HG03521 (cell line): ENCODE measurements at regions not wholly inside any gene's neighbourhood (a gene's known extent, or its start where the extent isn't known, plus 50 kb on each side); places are given as distances from the start of the nearest gene placed in this dataset.
A peak's percentile ranks its signal among the peaks of the same experiment; 100 is the strongest.
"Not testable (repeated sequence)": the region's sequence is repeated elsewhere in the genome, so short reads cannot be mapped to it uniquely, and the experiment has no call there.

Experiments used
- ATAC-seq: cut with Tn5 transposase; IDR thresholded peaks from one replicate; pipeline ENCODE4 v1.9.1; 2021; ENCODE audit warnings: mild to moderate bottlenecking, moderate library complexity; ENCODE audit not compliant: unreplicated experiment

DNA sequence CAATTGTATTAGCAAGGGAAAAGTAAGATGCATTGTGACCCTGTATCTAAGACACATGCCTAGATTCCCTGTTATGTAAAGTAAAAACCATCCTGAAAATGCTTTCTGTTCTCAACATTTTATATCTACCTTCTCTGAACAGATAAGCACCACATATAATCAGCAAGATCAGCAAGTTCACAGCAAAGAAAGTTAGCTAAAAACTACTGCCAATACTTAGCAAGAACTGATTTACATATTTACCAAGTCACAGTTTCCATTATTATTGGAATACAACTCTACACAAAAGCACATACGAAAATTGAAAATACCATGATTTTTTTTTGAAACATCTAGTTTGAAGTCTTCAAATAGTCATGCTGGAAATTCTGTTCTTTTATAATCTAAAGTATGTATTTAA, 1118.1 kb downstream of the TAF11L14 start:
- ATAC-seq = no peak

GRCh38 chr5:18754201-18754600, 1119.9 kb downstream of the TAF11L14 start:
- no peak for ATAC-seq

- peak; percentile 51 for ATAC-seq
Measured at GRCh38 chr5:18761801-18762200, 1127.5 kb downstream of the TAF11L14 start.

DNA sequence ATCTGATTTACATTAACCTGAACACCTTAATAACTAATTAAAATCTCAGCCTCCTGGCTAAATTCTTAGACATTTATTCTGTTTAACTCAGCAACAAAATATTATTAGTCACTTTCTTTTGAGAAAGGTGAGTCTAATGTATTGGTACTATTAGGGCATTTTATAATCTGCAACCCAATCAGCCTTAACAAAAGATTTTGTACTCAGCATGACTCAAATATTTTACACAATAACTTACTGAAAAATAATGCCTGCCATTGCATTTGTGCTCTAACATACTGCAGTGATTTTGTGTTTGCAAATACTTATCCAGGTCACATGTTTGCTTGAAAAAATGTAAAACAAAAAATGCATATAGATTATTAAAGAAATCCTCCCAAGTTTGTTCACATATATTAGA, 1129.9 kb downstream of the TAF11L14 start:
- no peak for ATAC-seq

DNA sequence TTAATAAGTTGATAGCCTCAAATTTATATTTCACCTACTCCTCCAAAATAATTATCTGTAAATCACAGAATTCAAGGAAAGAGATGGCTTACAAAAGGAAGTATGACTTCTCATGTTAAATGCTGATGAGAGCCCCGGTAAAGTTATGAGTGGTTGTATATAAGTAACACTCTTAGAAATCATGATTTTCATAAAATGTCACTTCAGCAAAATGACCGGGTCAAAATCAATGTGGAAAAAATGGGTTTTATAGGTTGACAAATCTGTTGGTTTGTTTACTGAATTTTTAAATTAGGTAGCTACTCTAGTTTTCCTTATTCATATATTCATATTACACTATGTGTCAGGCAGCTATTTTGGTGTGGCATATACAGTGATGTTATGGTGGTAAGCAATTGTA, 1131.0 kb downstream of the TAF11L14 start:
- no peak for ATAC-seq

- ATAC-seq = no peak
Measured at GRCh38 chr5:18771097-18771610, 1136.9 kb downstream of the TAF11L14 start.

GRCh38 chr5:18772475-18772874, 1138.2 kb downstream of the TAF11L14 start:
- ATAC-seq = no peak

DNA sequence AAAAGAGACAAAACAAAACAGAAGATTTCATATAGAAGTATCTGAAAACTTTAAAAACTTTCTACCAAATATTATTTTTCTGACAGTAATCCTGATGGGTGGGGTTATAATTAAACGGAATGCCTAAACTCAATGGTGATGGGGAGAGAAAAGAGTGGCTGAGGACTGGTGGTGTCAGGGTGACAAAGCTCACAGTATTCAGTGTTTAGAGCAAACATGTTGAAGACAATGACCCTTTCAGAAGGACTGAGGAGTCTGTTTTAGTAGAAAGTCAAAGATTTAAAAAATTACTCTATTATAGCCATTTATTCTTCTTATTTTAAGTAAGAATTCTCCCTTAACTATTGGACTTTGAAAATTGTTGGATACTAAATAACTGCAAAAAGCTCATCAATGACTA, 1144.0 kb downstream of the TAF11L14 start:
- ATAC-seq = no peak

GRCh38 chr5:18789218-18789998, 1155.1 kb downstream of the TAF11L14 start:
- ATAC-seq = no peak

GRCh38 chr5:18792145-18792544, 1157.9 kb downstream of the TAF11L14 start:
- ATAC-seq = no peak

GRCh38 chr5:18797222-18797621, 1163.0 kb downstream of the TAF11L14 start:
- no peak for ATAC-seq

GRCh38 chr5:18798058-18798457, 1163.8 kb downstream of the TAF11L14 start:
- ATAC-seq = no peak

DNA sequence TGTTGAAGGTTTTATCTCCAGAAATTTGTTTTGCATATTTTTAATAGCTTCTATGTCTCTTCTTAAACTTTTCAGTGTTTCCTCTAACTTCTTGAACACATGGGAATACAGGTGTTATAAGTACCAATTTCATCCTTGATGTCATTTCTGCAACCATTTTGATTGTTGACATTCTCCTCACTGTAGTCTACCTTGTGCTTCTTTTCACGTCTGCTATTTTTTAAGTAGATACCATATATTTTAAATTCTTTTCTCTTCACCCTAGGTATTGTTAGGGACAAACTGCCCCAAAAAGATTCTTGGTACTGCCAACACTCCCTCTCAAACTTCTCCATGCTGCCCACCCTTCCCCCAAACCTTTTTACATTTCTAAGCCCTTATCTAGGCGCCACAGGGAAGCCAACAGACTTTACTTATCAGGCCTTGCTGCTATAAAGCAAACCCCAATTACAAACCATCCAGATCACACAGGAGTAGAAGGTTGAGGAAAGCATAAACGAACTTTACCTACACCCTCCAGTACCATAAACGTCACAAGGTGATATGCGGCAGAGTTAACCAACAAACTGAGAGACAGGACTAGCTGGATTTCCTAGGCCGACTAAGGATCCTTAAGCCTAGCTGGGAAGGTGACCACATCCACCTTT, 1165.3 kb downstream of the TAF11L14 start:
- no peak for ATAC-seq

DNA sequence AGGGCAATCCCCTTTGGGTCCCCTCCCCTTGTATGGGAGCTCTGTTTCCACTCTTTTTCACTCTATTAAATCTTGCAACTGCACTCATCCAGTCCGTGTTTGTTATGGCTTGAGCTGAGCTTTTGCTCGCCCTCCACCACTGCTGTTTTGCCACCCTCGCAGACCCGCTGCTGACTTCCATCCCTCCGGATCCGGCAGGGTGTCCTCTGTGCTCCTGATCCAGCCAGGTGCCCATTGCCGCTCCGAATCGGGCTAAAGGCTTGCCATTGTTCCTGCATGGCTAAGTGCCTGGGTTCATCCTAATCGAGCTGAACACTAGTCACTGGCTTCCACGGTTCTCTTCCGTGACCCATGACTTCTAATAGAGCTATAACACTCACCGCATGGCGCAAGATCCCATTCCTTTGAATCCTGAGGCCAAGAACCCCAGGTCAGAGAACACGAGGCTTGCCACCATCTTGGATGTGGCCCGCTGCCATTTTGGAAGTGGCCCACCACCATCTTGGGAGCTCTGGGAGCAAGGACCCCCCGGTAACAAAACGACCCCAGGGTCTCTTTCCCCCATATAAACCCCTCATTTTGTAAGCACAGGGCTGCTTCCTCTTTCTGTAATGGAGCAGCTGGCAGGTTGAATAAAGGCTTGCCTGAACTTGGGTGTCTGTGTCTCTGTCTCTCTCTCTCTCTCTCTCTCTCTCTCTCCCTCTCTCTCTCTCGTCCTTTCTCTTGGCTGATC, 1166.2 kb downstream of the TAF11L14 start:
- no peak for ATAC-seq

DNA sequence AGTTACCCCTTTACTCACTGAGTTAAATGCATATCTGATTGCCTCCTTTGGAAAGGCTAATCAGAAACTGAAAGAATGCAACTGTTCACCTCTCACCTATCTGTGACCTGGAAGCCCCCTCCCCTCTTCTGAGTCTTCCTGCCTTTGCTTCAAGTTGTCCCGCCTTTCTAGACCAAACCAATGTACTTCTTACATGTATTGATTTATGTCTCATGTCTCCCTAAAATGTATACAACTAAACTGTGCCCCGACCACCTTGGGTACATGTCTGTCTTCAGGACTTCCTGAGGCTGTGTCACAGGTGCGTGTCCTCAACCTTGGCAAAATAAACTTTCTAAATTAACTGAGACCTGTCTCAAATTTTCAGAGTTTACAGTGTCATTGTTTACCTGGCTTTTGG, 1167.2 kb downstream of the TAF11L14 start:
- not testable (repeated sequence) for ATAC-seq

DNA sequence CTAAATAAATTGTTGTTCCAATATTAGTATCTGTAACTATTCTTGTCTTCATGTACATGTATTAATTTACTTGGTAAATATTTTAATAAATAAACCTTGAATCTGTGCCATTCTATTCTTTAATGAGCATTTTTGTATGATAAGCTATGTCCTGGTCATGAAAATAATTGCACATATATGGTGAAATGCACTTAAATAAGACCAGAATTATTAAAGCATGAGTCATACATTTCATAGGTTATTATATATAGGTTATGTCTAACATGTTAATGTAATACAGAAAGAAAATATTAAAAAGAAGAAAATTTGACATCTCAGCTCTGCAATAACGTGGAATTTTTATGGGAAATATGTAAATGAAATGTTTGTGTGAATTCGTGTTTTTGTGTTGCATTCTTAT, 1168.1 kb downstream of the TAF11L14 start:
- no peak for ATAC-seq

- no peak for ATAC-seq
Measured at GRCh38 chr5:18805376-18805775, 1171.1 kb downstream of the TAF11L14 start.

DNA sequence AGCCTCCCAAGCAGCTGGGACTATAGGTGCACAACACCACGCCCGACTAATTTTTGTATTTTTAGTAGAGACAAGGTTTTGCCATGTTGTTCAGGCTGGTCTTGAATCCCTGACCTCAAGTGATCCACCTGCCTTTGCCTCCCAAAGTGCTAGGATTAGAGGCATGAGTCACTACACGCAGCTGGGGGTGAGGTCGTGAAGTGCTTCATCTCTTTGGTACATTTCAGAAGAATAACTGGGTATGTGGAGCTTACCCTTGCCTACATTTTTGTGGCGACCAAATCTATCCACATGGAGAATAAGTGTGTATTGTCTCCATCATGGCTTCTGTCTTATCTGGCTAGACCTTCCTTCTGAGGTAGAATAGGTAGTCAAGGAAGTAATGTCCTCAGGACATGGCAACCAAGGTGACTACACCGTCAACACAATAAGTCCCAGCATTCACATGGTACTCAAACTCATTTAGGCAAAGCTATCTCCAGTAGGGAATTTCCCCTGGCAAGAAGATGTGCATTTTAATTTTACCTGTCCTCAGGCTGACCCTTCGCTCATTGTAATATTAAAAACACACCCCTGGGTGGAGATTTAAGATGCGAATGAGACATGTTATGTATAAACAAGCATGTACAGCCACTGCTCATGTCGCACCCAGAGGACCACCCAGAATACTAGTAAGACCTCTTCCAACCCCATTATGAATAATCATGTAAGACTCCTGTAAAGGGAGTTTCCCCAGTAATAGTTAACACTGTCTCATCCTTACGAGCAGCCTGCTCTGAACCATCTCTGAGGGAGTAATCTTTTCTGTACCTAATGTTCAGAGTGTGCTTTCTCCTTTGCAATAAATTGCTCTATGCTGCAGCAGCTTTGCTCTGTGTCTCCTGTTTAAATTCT, 1173.2 kb downstream of the TAF11L14 start:
- no peak for ATAC-seq

GRCh38 chr5:18811661-18812060, 1176.3 kb downstream of the CDH18 start:
- ATAC-seq = no peak

DNA sequence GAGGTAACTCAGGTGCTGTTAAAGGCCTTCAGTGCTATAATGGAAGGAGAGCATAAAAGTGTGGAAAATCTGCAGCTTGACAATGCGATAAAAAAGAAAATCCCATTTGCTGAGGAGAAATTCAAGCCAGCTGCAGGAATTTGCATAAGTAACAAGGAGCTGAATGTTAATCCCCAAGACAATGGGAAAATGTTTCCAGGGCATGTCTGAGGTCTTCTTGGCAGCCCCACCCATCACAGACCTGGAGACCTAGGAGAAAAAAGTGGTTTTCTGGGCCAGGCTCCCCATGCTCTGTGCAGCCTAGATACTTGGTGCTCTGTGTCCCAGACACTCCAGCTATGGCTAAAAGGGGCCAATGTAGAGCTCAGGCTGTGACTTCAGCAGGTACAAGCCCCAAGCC, 1159.6 kb downstream of the CDH18 start:
- no peak for ATAC-seq

DNA sequence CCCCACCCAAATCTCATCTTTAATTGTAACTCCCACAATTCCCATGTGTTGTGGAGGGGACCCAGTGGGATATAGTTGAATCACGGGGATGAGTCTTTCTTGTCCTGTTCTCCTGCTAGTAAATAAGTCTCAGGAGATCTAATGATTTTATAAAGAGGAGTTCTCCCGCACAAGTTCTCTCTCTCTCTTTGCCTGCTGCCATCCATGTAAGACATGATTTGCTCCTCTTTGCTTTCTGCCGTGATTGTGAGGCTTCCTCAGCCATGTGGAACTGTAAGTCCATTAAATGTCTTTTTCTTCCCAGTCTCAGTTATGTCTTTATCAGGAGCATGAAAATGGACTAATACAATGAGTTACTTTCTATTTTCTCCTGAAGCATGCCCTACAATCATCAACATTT, 1158.5 kb downstream of the CDH18 start:
- ATAC-seq = no peak
